PC-9 (cell line): ENCODE measurements at regions not wholly inside any gene's neighbourhood (a gene's known extent, or its start where the extent isn't known, plus 50 kb on each side); places are given as distances from the start of the nearest gene placed in this dataset.

Experiments
- EZH2 ChIP-seq: fragments of 200-600 bp; sonication (generic); IDR thresholded peaks from 2 replicates; pipeline ENCODE4 v1.8.0; 2017; ENCODE audit warnings: antibody characterized with exemption, low read depth
- TF ChIP-seq, protein P1 (sequence below): fragments of 200-600 bp; sonication (generic); conservative IDR thresholded peaks from 2 replicates; pipeline ENCODE4 v1.6.1; 2017; ENCODE audit warnings: mixed run types, antibody characterized with exemption, mild to moderate bottlenecking, moderate library complexity

DNA sequence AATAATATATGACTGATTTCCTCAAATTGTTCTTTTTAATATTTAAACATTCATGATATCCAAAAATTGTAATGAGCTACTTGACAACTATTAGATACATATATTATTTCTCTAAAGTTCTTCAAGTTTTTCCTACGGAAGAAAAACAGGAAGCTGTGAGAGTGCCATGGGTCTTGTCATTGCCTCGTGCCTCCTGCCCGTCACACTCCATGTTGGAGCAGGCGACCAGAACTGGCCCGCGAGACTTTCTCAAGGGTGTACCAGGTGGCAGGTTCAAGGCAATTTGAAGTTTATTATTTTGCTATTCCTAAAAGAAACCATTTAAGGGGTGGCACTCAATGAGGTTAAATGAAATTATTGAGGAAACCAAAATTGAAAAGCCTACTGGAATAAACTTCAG, 337.2 kb downstream of the HACE1 start:
- TF ChIP-seq, protein P1, sequence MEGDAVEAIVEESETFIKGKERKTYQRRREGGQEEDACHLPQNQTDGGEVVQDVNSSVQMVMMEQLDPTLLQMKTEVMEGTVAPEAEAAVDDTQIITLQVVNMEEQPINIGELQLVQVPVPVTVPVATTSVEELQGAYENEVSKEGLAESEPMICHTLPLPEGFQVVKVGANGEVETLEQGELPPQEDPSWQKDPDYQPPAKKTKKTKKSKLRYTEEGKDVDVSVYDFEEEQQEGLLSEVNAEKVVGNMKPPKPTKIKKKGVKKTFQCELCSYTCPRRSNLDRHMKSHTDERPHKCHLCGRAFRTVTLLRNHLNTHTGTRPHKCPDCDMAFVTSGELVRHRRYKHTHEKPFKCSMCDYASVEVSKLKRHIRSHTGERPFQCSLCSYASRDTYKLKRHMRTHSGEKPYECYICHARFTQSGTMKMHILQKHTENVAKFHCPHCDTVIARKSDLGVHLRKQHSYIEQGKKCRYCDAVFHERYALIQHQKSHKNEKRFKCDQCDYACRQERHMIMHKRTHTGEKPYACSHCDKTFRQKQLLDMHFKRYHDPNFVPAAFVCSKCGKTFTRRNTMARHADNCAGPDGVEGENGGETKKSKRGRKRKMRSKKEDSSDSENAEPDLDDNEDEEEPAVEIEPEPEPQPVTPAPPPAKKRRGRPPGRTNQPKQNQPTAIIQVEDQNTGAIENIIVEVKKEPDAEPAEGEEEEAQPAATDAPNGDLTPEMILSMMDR: no peak
- TF ChIP-seq EZH2: no peak
